Coronary artery (tissue), 2 donors: ENCODE measurements at regions not wholly inside any gene's neighbourhood (a gene's known extent, or its start where the extent isn't known, plus 50 kb on each side); places are given as distances from the start of the nearest gene placed in this dataset.
"Not testable (repeated sequence)": the region's sequence is repeated elsewhere in the genome, so short reads cannot be mapped to it uniquely, and the experiment has no call there.

ENCODE experiments used
- DNase-seq: peaks from one replicate; pipeline ENCODE4 v3.0.0-alpha.2; 2017; ENCODE audit warnings: low spot score
- H3K27ac ChIP-seq, 2 donors: fragments of 200-600 bp; sonication (generic); one replicate each; pipeline ENCODE4 v1.5.1; 2016 to 2019
- H3K4me3 ChIP-seq: fragments of 200-600 bp; sonication (generic); 2 replicates; pipeline ENCODE4 v1.5.1; 2016; ENCODE audit warnings: mild to moderate bottlenecking, moderate library complexity
- TF ChIP-seq, protein P1 (sequence below): fragments of 200-600 bp; sonication (generic); IDR thresholded peaks from one replicate; pipeline ENCODE4 v1.5.1; 2019; ENCODE audit warnings: antibody characterized with exemption

- H3K4me3 ChIP-seq, result no peak overlapping the region
- TF ChIP-seq, protein P1, sequence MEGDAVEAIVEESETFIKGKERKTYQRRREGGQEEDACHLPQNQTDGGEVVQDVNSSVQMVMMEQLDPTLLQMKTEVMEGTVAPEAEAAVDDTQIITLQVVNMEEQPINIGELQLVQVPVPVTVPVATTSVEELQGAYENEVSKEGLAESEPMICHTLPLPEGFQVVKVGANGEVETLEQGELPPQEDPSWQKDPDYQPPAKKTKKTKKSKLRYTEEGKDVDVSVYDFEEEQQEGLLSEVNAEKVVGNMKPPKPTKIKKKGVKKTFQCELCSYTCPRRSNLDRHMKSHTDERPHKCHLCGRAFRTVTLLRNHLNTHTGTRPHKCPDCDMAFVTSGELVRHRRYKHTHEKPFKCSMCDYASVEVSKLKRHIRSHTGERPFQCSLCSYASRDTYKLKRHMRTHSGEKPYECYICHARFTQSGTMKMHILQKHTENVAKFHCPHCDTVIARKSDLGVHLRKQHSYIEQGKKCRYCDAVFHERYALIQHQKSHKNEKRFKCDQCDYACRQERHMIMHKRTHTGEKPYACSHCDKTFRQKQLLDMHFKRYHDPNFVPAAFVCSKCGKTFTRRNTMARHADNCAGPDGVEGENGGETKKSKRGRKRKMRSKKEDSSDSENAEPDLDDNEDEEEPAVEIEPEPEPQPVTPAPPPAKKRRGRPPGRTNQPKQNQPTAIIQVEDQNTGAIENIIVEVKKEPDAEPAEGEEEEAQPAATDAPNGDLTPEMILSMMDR, result no peak
- DNase-seq, result no peak
Observed at GRCh38 chr14:81618695-81619094, 85.0 kb upstream of the SEL1L start.

DNA sequence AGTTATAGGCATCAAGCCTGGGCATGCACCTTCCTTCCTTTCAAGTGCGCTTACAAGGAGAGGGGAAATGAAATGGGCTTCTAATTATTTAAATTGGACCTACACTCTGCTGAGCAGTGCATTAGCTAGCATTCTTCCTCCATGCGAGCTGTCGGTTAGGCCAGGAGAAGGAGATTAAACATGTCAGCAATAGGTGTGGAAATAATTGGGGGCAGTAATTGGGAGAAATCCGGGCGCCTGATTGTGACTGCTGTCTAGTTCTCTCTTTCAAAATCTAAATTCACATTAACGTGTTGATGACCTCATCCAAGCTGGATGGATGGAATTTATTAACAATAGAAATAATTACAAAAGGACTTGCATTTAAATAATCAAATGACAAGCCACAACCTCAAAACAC is 86.2 kb upstream of the SEL1L start:
- no peak overlapping the region for H3K27ac ChIP-seq
- no peak for DNase-seq
- TF ChIP-seq, protein P1, result no peak
- H3K4me3 ChIP-seq, result no peak overlapping the region

More at GRCh38 chr14:81618695-81619094, 85.0 kb upstream of the SEL1L start:
- no peak overlapping the region for H3K27ac ChIP-seq

GRCh38 chr14:81623771-81624396 is 90.2 kb upstream of the SEL1L start:
- not testable (repeated sequence) for DNase-seq, H3K4me3 ChIP-seq, H3K27ac ChIP-seq

GRCh38 chr14:81625343-81625742 is 91.7 kb upstream of the SEL1L start:
- Histone ChIP-seq H3K27ac (no peak overlapping the region), H3K4me3 (no peak overlapping the region)
- TF ChIP-seq, protein P1, result peak; percentile 32
- no peak for DNase-seq

DNA sequence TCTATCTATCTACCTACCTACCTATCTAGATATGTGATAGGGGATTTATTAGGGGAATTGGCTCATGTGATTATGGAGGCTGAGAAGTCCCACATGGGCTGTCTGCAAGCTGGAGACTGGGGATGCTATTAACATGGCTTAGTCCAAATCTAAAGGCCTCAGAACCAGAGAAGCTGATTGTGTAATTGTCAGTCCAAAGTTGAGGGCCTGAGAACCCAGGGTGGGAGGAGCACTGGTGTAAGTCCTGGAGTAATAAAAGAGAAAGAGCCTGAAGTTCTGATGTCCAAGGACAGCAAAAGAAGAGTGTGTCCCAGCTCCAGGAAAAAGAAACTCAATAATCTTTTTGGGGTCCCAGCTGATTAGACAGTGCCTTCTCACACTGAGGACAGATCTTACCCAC is 98.5 kb upstream of the SEL1L start:
- no peak overlapping the region for H3K27ac ChIP-seq
- TF ChIP-seq, protein P1, result no peak
- H3K4me3 ChIP-seq, result no peak overlapping the region
- no peak for DNase-seq

- TF ChIP-seq, protein P1, result no peak
- no peak overlapping the region for H3K27ac ChIP-seq
- DNase-seq, result no peak
Observed at GRCh38 chr14:81633496-81633895, 99.8 kb upstream of the SEL1L start.

DNA sequence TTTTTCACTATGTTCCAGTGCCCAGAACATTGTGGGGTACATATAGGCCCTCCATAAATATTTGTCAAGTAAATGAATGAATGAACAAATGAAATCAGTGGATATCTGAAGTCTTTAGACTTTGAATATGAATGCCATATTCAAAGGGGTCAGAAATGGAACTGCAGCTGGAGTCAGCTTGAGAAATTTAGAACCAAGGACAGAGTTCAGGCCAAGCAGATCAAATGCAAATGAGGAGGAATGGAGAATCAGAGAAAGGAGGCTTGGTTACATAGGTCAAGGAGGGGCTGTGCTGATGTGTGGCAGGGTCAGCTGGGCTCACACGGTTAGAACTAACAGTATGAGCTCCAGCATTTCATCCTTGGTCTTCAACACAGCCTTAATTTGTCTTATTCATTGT is 104.0 kb upstream of the SEL1L start:
- DNase-seq, result no peak
- Histone ChIP-seq H3K27ac (no peak overlapping the region), H3K4me3 (no peak overlapping the region)
- TF ChIP-seq, protein P1, result no peak

More at GRCh38 chr14:81633496-81633895, 99.8 kb upstream of the SEL1L start:
- H3K4me3 ChIP-seq, result no peak overlapping the region
